Muscle layer of colon (tissue), 2 donors: ENCODE measurements at regions not wholly inside any gene's neighbourhood (a gene's known extent, or its start where the extent isn't known, plus 50 kb on each side); places are given as distances from the start of the nearest gene placed in this dataset.

Experiments used
- H3K27ac ChIP-seq: one replicate; pipeline ENCODE4 v1.7.0; 2013; ENCODE audit warnings: low read depth, mild to moderate bottlenecking, low read length, moderate library complexity
- H3K27me3 ChIP-seq, 2 donors: one replicate each; pipeline ENCODE4 v1.7.0; 2013; ENCODE audit warnings: low read length in 2 of 2, mild to moderate bottlenecking in 2 of 2; ENCODE audit not compliant: insufficient read depth in 2 of 2, control insufficient read depth in 1 of 2
- H3K36me3 ChIP-seq: one replicate; pipeline ENCODE4 v1.7.0; 2013; ENCODE audit warnings: mild to moderate bottlenecking, low read length; ENCODE audit not compliant: insufficient read depth
- H3K4me1 ChIP-seq: one replicate; pipeline ENCODE4 v1.7.0; 2013; ENCODE audit warnings: mild to moderate bottlenecking, low read length; ENCODE audit not compliant: insufficient read depth
- H3K4me3 ChIP-seq, 2 donors: one replicate each; pipeline ENCODE4 v1.7.0; 2013; ENCODE audit warnings: low read length in 2 of 2, low read depth in 1 of 2, mild to moderate bottlenecking in 1 of 2, moderate library complexity in 1 of 2
- H3K9ac ChIP-seq: one replicate; pipeline ENCODE4 v1.7.0; 2013; ENCODE audit warnings: low read length
- H3K9me3 ChIP-seq: one replicate; pipeline ENCODE4 v1.7.0; 2013; ENCODE audit warnings: mild to moderate bottlenecking, low read length
- donor health status: abdominal sarcoma.
- donor health status: Adenocarcinoma of cecum.

- Histone ChIP-seq H3K9ac (no peak overlapping the region), H3K36me3 (no peaks in the 10 kb centered on the region), H3K9me3 (no peaks in the 10 kb centered on the region), H3K27me3 (no peaks in the 10 kb centered on the region), H3K4me1 (no peaks in the 10 kb centered on the region), H3K27ac (no peak overlapping the region), H3K4me3 (no peak overlapping the region)
Measured at GRCh38 chr10:111357859-111358258, 281.0 kb downstream of the ADRA2A start.

GRCh38 chr10:111360260-111360925 is 283.6 kb downstream of the ADRA2A start:
- no peaks in the 10 kb centered on the region for H3K27me3 ChIP-seq
- no peaks in the 10 kb centered on the region for H3K36me3 ChIP-seq
- no peaks in the 10 kb centered on the region for H3K9me3 ChIP-seq
- no peaks in the 10 kb centered on the region for H3K4me1 ChIP-seq
- H3K9ac ChIP-seq = no peak overlapping the region
- H3K4me3 ChIP-seq = no peak overlapping the region
- no peak overlapping the region for H3K27ac ChIP-seq

GRCh38 chr10:111367531-111367930 is 290.7 kb downstream of the ADRA2A start:
- Histone ChIP-seq H3K9me3 (no peaks in the 10 kb centered on the region), H3K27me3 (no peaks in the 10 kb centered on the region), H3K4me1 (no peaks in the 10 kb centered on the region), H3K4me3 (no peak overlapping the region), H3K27ac (no peak overlapping the region), H3K36me3 (no peaks in the 10 kb centered on the region), H3K9ac (no peak overlapping the region)

GRCh38 chr10:111370101-111370500 is 293.3 kb downstream of the ADRA2A start:
- no peaks in the 10 kb centered on the region for H3K27me3 ChIP-seq
- H3K4me1 ChIP-seq = no peaks in the 10 kb centered on the region
- no peak overlapping the region for H3K4me3 ChIP-seq
- no peaks in the 10 kb centered on the region for H3K36me3 ChIP-seq
- H3K9me3 ChIP-seq = no peaks in the 10 kb centered on the region
- no peak overlapping the region for H3K9ac ChIP-seq
- H3K27ac ChIP-seq = no peak overlapping the region

- Histone ChIP-seq H3K27me3 (no peaks in the 10 kb centered on the region), H3K4me3 (no peak overlapping the region), H3K9me3 (no peaks in the 10 kb centered on the region), H3K4me1 (no peaks in the 10 kb centered on the region), H3K9ac (no peak overlapping the region), H3K36me3 (no peaks in the 10 kb centered on the region), H3K27ac (no peak overlapping the region)
Measured at GRCh38 chr10:111373696-111374095, 296.9 kb downstream of the ADRA2A start.

- Histone ChIP-seq H3K36me3 (no peaks in the 10 kb centered on the region), H3K4me1 (no peaks in the 10 kb centered on the region), H3K9ac (no peak overlapping the region), H3K27me3 (no peaks in the 10 kb centered on the region), H3K9me3 (no peaks in the 10 kb centered on the region), H3K4me3 (no peak overlapping the region), H3K27ac (no peak overlapping the region)
Measured at GRCh38 chr10:111379534-111380187, 302.8 kb downstream of the ADRA2A start.

- Histone ChIP-seq H3K9ac (no peak overlapping the region), H3K4me1 (no peaks in the 10 kb centered on the region), H3K36me3 (no peaks in the 10 kb centered on the region), H3K27me3 (no peaks in the 10 kb centered on the region), H3K27ac (no peak overlapping the region), H3K4me3 (no peak overlapping the region), H3K9me3 (no peaks in the 10 kb centered on the region)
Measured at GRCh38 chr10:111384556-111384955, 307.7 kb downstream of the ADRA2A start.

GRCh38 chr10:111390813-111391563 is 314.2 kb downstream of the ADRA2A start:
- Histone ChIP-seq H3K9ac (no peak overlapping the region), H3K4me3 (no peak overlapping the region), H3K27me3 (no peaks in the 10 kb centered on the region), H3K36me3 (no peaks in the 10 kb centered on the region), H3K4me1 (peaks cover 23% of the 10 kb centered on the region), H3K9me3 (no peaks in the 10 kb centered on the region), H3K27ac (no peak overlapping the region)

GRCh38 chr10:111392159-111392558 is 315.3 kb downstream of the ADRA2A start:
- no peak overlapping the region for H3K27ac ChIP-seq
- no peaks in the 10 kb centered on the region for H3K9me3 ChIP-seq
- H3K9ac ChIP-seq = no peak overlapping the region
- no peaks in the 10 kb centered on the region for H3K27me3 ChIP-seq
- H3K4me1 ChIP-seq = peaks cover 23% of the 10 kb centered on the region
- H3K4me3 ChIP-seq = no peak overlapping the region
- H3K36me3 ChIP-seq = no peaks in the 10 kb centered on the region

GRCh38 chr10:111392910-111393309 is 316.1 kb downstream of the ADRA2A start:
- no peaks in the 10 kb centered on the region for H3K27me3 ChIP-seq
- no peaks in the 10 kb centered on the region for H3K36me3 ChIP-seq
- H3K4me3 ChIP-seq = no peak overlapping the region
- H3K9ac ChIP-seq = no peak overlapping the region
- peaks cover 23% of the 10 kb centered on the region for H3K4me1 ChIP-seq
- H3K27ac ChIP-seq = no peak overlapping the region
- H3K9me3 ChIP-seq = no peaks in the 10 kb centered on the region

- no peaks in the 10 kb centered on the region for H3K4me1 ChIP-seq
- no peak overlapping the region for H3K9ac ChIP-seq
- H3K27me3 ChIP-seq = no peaks in the 10 kb centered on the region
- no peaks in the 10 kb centered on the region for H3K36me3 ChIP-seq
- H3K9me3 ChIP-seq = no peaks in the 10 kb centered on the region
- H3K4me3 ChIP-seq = no peak overlapping the region
- H3K27ac ChIP-seq = no peak overlapping the region
Measured at GRCh38 chr10:111410740-111411139, 333.9 kb downstream of the ADRA2A start.
